ENCODE measurements at regions not wholly inside any gene's neighbourhood (a gene's known extent, or its start where the extent isn't known, plus 50 kb on each side); places are given as distances from the start of the nearest gene placed in this dataset.

- TF ChIP-seq PBX3 (IDR thresholded peaks at IDR 0.05) (no peak), CTCF (IDR thresholded peaks at IDR 0.05) (no peak), NFIC (IDR thresholded peaks at IDR 0.05; ENCODE audit: borderline replicate concordance) (no peak), TEAD4 (IDR thresholded peaks at IDR 0.05; ENCODE audit: borderline replicate concordance, insufficient read depth) (no peak), POLR2AphosphoS5 (IDR thresholded peaks at IDR 0.05; ENCODE audit: low read depth, low read length) (no peak)
Measured at GRCh38 chr17:77010667-77011066, 130.1 kb upstream of the SEC14L1 start.
